ENCODE measurements at regions not wholly inside any gene's neighbourhood (a gene's known extent, or its start where the extent isn't known, plus 50 kb on each side); places are given as distances from the start of the nearest gene placed in this dataset.
"Not testable (repeated sequence)": the region's sequence is repeated elsewhere in the genome, so short reads cannot be mapped to it uniquely, and the experiment has no call there.

- H3K27me3 ChIP-seq = no peaks in the 10 kb centered on the region
- TF ChIP-seq POLR2A (IDR thresholded peaks at IDR 0.05) = no peak
- TF ChIP-seq, protein P1, sequence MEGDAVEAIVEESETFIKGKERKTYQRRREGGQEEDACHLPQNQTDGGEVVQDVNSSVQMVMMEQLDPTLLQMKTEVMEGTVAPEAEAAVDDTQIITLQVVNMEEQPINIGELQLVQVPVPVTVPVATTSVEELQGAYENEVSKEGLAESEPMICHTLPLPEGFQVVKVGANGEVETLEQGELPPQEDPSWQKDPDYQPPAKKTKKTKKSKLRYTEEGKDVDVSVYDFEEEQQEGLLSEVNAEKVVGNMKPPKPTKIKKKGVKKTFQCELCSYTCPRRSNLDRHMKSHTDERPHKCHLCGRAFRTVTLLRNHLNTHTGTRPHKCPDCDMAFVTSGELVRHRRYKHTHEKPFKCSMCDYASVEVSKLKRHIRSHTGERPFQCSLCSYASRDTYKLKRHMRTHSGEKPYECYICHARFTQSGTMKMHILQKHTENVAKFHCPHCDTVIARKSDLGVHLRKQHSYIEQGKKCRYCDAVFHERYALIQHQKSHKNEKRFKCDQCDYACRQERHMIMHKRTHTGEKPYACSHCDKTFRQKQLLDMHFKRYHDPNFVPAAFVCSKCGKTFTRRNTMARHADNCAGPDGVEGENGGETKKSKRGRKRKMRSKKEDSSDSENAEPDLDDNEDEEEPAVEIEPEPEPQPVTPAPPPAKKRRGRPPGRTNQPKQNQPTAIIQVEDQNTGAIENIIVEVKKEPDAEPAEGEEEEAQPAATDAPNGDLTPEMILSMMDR (IDR thresholded peaks at IDR 0.05) = no peak
- no peaks in the 10 kb centered on the region for H3K4me1 ChIP-seq
- H3K36me3 ChIP-seq = no peaks in the 10 kb centered on the region
- no peaks in the 10 kb centered on the region for H3K9me3 ChIP-seq
- H3K4me3 ChIP-seq (replicated peaks in 1 of 3) = no peak overlapping the region
- no peak overlapping the region for H3K27ac ChIP-seq
- intact Hi-C loops (cut with DNase I) = no loop called here
- WGBS, 2 donors = 84 to 87% methylated on average over 4 of the region's 4 CpGs
- no peak for DNase-seq
Observed at GRCh38 chr2:192424243-192424642, 229.5 kb upstream of the TMEFF2 start.

DNA sequence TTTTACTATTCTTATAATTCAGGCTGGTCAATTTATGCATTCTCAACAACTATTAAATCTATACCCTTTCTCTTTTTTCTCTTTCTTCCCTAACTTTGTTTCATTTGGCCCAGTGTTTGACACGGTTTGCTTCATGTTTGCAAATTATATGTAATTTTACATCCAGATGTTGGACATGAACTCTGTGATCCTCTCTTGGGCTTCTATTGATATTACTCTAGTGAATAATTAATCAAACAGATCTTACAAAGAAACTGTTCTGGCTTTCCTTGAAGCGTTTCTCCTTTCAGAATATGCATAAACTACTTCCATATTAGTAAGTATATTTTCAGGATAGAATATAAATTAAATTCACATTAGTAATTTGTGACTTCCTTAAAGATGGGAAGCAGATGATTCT lies 225.1 kb upstream of the TMEFF2 start:
- 66 to 75% methylated on average over 2 of the region's 2 CpGs for whole genome bisulfite sequencing, 2 donors
- no peak overlapping the region for H3K4me3 ChIP-seq (replicated peaks in 1 of 3)
- no peaks in the 10 kb centered on the region for H3K36me3 ChIP-seq
- no peak for TF ChIP-seq POLR2A (IDR thresholded peaks at IDR 0.05)
- TF ChIP-seq, protein P1 (IDR thresholded peaks at IDR 0.05) = no peak
- DNase-seq = no peak
- H3K9me3 ChIP-seq = no peaks in the 10 kb centered on the region
- intact Hi-C loops (cut with DNase I) = no loop called here
- no peaks in the 10 kb centered on the region for H3K4me1 ChIP-seq
- H3K27me3 ChIP-seq = no peaks in the 10 kb centered on the region
- no peak overlapping the region for H3K27ac ChIP-seq

- Histone ChIP-seq H3K27me3 (no peaks in the 10 kb centered on the region), H3K4me1 (no peaks in the 10 kb centered on the region), H3K4me3 (replicated peaks in 1 of 3) (no peak overlapping the region), H3K27ac (no peak overlapping the region), H3K9me3 (no peaks in the 10 kb centered on the region), H3K36me3 (no peaks in the 10 kb centered on the region)
- no peak for DNase-seq
- no peak for TF ChIP-seq POLR2A (IDR thresholded peaks at IDR 0.05)
- TF ChIP-seq, protein P1 (IDR thresholded peaks at IDR 0.05) = no peak
- WGBS, 2 donors = 19 to 24% methylated on average over 4 of the region's 4 CpGs
- intact Hi-C loops (cut with DNase I) = no loop called here
Observed at GRCh38 chr2:192416060-192416459, 221.3 kb upstream of the TMEFF2 start.

DNA sequence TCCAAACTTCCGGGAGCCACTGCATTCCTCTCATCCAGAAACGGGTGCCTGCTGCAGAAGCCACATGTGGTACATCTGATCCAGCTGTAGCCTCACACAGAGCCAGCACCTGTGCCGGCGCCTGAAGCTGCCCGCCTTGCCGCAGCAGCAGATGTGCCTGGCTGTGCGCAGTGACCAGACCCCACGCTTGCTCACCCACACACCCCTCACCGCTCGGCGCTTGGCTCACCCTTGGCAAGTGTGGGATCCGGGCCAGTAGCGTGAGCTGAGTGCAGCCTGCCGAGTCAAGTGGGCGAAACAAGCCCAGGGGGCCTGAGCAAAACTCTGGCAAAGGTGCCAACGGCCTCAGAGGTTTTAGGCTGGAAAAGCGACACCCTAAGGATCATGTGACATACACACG lies 220.1 kb upstream of the TMEFF2 start:
- Histone ChIP-seq H3K9me3 (no peaks in the 10 kb centered on the region), H3K27ac (no peak overlapping the region), H3K4me3 (replicated peaks in 1 of 3) (no peak overlapping the region), H3K4me1 (no peaks in the 10 kb centered on the region), H3K36me3 (no peaks in the 10 kb centered on the region), H3K27me3 (no peaks in the 10 kb centered on the region)
- DNase-seq = no peak
- WGBS, 2 donors = 82 to 84% methylated on average over 8 to 18 of the region's 18 CpGs
- intact Hi-C loops (cut with DNase I) = no loop called here
- TF ChIP-seq, protein P1 (IDR thresholded peaks at IDR 0.05) = no peak
- TF ChIP-seq POLR2A (IDR thresholded peaks at IDR 0.05) = no peak

- DNase-seq = no peak
- Histone ChIP-seq H3K4me3 (replicated peaks in 1 of 3) (no peak overlapping the region), H3K27me3 (no peaks in the 10 kb centered on the region), H3K9me3 (no peaks in the 10 kb centered on the region), H3K27ac (no peak overlapping the region), H3K36me3 (no peaks in the 10 kb centered on the region), H3K4me1 (no peaks in the 10 kb centered on the region)
- WGBS, 2 donors = 93 to 96% methylated on average over 9 to 13 of the region's 13 CpGs
- intact Hi-C loops (cut with DNase I) = no loop called here
- TF ChIP-seq, protein P1 (IDR thresholded peaks at IDR 0.05) = no peak
- no peak for TF ChIP-seq POLR2A (IDR thresholded peaks at IDR 0.05)
Observed at GRCh38 chr2:192413812-192414681, 219.3 kb upstream of the TMEFF2 start.

GRCh38 chr2:192412866-192413265 lies 218.1 kb upstream of the TMEFF2 start:
- H3K4me3 ChIP-seq (replicated peaks in 1 of 3); H3K27ac ChIP-seq; H3K27me3 ChIP-seq; intact Hi-C loops (cut with DNase I); H3K36me3 ChIP-seq; H3K4me1 ChIP-seq; DNase-seq; H3K9me3 ChIP-seq: not testable (repeated sequence)
- WGBS, 2 donors = 84% methylated on average over 10 of the region's 10 CpGs
